NCI-H526 (cell line): ENCODE measurements at regions not wholly inside any gene's neighbourhood (a gene's known extent, or its start where the extent isn't known, plus 50 kb on each side); places are given as distances from the start of the nearest gene placed in this dataset.
"Not testable (repeated sequence)": the region's sequence is repeated elsewhere in the genome, so short reads cannot be mapped to it uniquely, and the experiment has no call there.

Experiments
- DNase-seq, 2 experiments: peaks; one replicate each; lab custom pipeline; 2025; lab: John Stamatoyannopoulos, UW

GRCh38 chrX:5702890-5703289 is 525.8 kb downstream of the NLGN4X start:
- no peak for DNase-seq

- no peak for DNase-seq
These were observed 532.7 kb downstream of the NLGN4X start for GRCh38 chrX:5695971-5696370.

DNA sequence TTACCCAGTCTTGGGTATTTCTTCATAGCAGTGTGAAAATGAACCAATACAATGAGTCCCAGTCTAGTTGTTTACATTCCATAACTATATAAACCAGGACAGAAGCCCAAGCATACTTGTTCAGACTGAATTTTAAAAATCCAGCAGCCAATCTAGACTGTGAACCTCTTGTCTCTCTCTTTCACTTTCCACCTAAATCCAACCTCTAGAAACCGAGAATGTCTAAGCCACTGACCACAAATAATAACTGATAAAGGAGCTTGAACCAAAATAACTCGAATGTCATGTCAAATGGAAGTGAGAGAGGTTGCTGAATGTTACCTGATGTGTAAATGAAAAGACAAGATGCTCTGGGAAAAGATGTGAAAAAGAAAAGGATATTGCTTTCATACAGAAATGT is 544.7 kb downstream of the NLGN4X start:
- no peak for DNase-seq

GRCh38 chrX:5681159-5681558 is 547.5 kb downstream of the NLGN4X start:
- DNase-seq, result peak; percentile 29 to 76

GRCh38 chrX:5674036-5674435 is 554.6 kb downstream of the NLGN4X start:
- DNase-seq, result no peak

- no peak for DNase-seq
These were observed 556.6 kb downstream of the NLGN4X start for GRCh38 chrX:5672099-5672498.

DNA sequence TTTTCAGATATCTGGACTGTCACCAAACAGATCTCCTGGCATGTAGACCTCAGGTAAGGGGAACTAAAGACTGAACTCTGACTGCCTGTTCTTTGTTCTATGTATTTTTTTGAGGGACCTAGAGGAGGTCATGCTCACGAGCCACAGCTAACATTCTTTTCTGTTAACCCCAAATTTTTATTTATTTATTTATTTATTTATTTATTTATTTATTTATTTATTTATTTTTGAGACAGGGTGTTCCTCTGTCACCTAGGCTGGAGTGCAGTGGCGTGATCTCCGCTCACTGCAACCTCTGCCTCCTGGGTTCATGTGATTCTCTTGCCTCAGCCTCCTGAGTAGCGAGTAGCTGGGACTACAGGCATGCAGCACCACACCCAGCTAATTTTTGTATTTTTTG is 562.0 kb downstream of the NLGN4X start:
- not testable (repeated sequence) for DNase-seq

- no peak for DNase-seq
These were observed 572.1 kb downstream of the NLGN4X start for GRCh38 chrX:5656544-5656943.

- no peak for DNase-seq
These were observed 577.8 kb downstream of the NLGN4X start for GRCh38 chrX:5650904-5651303.

DNA sequence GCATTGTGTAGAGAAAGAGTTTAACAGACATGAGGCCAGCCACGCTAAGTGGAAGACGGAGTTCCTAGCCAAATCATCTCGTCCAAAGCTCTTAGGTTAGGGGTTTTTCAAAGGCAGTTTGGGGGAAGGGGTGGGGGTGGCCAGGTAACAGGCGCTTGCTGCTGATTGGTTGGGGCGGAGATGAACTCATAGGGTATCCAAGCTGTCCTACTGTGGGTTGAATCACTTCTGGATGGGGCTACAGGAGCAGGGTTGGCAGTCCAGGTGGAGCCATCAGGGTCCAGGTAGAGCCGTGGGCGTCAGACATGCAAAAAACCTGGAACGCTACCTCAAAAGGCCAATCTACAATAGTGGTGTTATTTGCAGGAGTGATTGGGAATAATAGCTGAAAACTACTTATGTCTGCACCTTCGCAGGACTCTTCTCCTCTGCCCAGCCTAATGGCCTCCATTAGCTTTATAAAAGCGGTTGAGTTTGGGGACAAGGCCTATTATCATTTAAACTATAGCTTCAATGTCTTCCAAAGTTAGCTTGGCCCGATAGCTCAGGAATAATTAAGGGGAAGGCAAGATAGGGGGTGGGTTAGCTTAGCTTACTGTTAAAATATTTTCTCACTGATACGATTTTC is 579.6 kb downstream of the NLGN4X start:
- DNase-seq, result no peak

DNA sequence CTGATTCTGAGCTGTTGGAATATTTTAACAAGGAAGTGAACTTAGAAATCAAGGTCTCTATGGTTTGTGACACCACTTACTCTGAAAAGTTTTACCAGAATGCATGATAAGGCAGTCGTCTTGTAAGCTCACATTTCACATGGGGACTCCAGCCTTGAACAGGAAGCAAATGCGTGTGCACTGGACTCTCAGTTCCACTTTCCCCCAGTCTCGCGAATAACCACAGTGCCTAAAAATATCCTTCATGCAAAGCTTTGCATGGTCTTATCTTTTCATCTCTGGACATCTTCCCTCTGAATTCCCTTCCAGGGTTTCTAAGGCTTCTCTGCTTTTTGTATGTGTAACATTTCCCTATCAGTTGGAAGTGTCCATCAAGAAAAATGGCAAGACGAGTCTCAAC is 581.8 kb downstream of the NLGN4X start:
- peak; percentile 52 for DNase-seq

- peak in 1 of 2 experiments; percentile 7 for DNase-seq
These were observed 583.9 kb downstream of the NLGN4X start for GRCh38 chrX:5644776-5645175.

- DNase-seq, result no peak
These were observed 588.6 kb downstream of the NLGN4X start for GRCh38 chrX:5640071-5640470.

DNA sequence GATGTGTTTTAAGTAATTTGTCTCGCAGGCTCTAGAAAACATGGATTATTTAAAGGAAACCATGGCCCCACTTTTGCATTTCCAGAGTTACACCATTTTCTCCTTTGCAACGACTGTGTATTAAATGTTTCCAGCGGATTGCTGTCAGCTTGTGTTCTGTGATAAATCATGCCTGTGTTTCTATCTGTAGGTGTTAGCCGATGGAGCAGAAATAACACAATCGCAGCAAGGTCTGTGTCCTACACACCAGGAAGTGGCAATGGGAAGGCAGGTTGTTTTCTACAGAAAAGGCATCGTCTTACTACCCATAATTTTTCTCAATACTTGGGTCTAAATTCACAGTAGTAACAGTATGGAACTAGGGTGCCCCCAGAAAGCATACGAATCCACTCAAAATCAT is 590.1 kb downstream of the NLGN4X start:
- DNase-seq, result no peak

- no peak for DNase-seq
These were observed 595.8 kb downstream of the NLGN4X start for GRCh38 chrX:5632887-5633286.

DNA sequence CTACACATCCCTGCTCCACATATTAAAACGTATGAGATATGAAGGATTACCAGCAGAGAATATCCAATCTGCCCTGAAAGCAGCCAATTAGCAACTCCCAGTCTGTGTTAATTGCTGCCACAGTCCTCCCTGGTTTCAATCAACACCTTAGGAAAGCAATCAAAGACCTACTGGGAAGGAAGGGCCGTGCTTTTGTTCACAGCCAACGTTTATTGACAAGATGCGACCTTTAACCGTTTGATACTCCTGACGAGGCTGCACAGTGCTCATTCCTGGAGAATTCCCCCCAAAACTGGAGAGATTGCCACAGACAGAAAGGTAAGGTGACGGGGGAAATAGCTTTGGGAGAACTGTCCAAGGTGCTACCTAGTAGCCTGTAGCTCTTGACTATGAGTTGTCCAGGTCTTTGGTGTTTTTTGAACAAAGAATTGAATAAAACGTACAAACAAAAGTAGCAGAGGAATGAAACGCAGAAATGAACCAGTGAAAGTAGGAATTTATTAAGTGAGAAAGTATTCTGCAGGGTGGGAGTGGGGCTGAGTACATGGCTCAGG is 596.5 kb downstream of the NLGN4X start:
- no peak for DNase-seq

- no peak for DNase-seq
These were observed 611.0 kb downstream of the NLGN4X start for GRCh38 chrX:5617666-5618065.

DNA sequence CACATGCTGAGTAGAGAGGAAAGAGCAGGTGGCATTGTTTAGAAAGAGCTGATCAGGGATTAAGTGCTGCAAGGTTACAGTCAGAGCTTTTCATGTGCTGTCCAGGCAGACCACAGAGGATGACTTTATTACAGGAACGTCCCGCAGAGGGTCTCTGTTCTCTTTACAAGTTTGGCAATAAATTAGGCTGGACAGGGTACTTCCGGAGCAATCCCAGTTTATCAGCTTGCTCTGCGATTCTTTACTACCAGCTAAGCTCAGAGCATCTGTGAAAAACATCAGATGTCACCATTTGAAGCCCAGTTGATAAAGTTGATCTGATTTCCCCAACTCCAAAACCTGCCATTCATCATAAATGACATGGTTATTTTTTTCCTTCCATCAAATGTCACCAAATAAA is 633.1 kb downstream of the NLGN4X start:
- no peak for DNase-seq

DNA sequence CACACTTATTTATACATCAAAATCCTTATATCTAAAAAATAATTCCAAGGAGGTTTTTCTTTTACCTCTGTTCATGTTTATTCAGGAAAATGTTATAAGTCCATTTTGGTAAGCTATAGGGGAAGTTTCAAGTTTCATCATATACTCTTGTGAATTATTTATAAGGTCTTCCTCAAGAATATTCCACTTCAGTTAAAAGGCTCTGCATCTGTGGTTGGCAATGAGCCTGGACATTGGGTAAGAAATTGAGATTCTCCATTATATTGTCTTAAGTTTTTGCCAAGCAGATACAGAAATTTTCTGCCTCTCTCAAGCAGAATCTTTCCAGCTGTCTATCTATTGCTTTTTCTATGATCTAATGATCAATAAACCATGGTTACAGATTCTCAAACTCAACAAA is 641.9 kb downstream of the NLGN4X start:
- no peak for DNase-seq

DNA sequence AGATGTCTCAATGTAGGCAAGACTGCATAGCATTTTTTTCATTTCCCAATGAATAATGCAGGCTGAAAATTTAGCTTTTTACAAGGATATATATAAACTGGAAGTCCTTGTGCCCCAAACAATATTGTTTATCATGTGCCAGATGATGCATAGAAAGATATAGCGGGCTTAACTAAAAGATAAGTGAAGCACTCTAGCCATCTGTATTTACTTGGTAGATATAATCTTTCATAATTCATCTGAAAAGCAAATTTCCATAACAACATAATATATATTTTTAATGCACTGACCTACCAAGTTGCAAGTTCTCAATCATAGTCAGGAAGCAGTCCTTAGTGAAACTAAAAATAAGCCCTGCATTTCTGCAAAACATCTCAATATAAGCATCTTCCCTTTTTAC is 653.3 kb downstream of the NLGN4X start:
- no peak for DNase-seq

DNA sequence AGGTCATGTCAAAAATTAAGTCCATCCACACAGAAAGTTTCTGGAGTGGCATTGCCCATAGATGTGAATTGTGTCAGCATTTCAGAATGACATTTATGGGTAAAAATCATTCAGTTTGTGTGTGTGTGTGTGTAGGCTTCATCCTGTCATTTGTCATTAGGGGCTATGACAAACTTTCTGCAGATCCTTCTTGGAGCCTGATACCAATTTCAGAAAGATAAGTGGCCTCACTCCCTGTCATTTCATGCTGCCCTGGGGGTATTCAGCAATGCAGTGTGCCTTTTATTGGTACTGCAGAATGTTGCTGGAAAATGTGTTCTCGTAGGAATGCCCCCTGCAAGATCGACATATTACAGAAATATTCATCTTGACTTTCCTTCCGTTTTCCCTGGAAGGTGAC is 659.7 kb downstream of the NLGN4X start:
- no peak for DNase-seq

GRCh38 chrX:5559386-5559785 is 669.3 kb downstream of the NLGN4X start:
- no peak for DNase-seq

DNA sequence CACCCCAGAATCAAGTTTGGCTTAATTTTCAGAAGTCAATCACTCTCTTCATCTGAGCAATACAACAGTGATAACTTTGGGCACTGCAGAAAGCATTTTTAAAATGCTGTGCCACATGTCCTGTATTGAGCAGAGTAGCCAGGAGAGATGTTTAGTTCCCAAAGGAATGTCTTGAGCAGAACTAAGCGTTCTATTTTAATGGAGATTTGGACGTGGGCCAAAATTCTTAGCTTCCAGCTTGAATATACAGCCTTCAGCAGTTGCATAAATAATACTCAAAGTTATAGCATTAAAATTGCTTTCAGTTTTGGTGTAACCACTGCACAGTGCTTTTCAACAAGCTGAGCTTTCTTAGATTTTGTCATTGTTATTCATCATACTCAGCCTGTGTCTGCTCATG is 679.2 kb downstream of the NLGN4X start:
- no peak for DNase-seq

DNA sequence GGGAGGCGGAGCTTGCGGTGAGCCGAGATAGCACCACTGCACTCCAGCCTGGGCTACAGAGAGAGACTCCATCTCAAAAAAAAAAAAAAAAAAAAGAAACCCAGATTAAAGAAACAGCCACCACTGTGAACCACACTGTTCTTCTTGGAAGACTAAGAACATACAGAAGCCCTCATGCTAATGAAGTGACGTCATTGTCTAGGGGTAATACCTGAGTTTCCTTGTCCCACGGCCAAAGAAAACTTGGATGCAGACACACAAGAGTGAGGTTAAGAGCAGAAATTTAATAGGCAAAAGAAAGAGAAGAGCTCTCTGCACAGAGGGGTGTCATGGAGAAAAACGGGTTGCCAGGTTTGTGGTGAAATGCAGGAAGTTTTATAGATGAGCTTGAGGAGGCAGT is 691.6 kb downstream of the NLGN4X start:
- no peak for DNase-seq
